Skin of body (tissue), 1 donor: ENCODE measurements at regions not wholly inside any gene's neighbourhood (a gene's known extent, or its start where the extent isn't known, plus 50 kb on each side); places are given as distances from the start of the nearest gene placed in this dataset.
A peak's percentile ranks its signal among the peaks of the same experiment; 100 is the strongest.

Experiments
- DNase-seq: peaks from one replicate; lab custom pipeline; 2025; lab: John Stamatoyannopoulos, UW

DNA sequence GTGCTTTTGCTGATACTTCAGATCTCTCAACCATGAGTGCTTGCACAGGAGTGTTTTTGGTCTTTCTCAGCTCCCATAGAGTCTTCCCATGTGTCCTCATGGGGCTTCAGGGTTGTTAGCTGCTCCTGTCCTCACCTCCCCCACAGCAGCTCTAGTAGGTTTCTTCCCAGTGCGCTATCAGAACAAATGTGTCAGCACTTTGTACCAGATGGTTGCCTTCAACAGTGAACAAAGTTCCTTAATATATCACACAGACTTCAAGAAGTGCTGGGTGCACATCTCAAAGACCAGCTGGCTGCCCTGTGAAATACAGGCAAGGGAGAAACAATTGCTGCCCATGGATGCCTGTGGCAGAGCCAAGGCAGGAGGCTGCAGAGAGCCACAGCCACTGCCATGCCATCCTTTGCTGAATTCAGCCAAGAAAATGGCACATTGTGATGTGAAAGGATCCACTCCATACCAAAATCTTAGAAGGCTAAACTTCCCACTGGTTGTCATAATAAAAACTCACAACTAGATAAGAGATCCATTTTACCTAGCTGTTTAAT, 471.3 kb downstream of the C6orf118 start:
- DNase-seq, result no peak

DNA sequence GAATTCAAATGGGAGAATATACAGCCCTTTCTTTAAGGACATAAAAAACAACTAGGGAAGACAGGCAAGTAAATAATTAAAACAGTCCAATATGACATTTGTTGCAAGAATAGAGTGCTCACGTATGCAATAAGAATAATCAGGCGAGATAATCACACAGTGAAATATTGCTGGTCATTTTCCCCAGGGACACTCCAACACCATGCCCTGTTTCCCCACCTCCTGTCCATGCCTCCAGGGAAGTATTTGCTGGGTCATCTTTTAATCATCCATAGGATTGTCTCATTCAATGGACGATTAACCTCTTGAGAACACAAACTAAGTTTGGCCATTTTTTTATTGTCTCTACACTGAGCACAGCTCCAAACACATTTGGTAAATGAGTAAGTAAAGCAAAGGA, 472.9 kb downstream of the C6orf118 start:
- no peak for DNase-seq

- no peak for DNase-seq
Measured at GRCh38 chr6:164832410-164832809, 477.0 kb downstream of the C6orf118 start.

DNA sequence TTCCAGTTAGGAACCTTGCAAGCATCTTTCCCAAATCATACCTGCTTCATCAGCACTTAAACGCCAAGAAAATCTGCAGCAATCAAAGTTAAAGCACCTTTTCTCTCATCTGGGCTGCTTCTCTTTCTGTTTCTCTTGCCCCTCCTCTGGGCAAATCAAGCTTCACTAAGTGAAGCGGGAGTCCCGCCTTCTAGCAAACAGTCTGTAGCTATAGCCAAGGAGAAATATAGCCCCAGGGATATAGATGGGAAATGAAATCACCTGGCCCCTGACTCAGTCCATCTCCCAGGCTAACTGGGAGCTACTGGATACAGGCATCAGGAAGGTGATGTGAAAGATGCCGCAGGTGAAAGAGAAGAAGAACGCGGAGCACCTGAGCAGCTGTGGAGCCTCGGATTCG, 481.9 kb downstream of the C6orf118 start:
- DNase-seq, result no peak

DNA sequence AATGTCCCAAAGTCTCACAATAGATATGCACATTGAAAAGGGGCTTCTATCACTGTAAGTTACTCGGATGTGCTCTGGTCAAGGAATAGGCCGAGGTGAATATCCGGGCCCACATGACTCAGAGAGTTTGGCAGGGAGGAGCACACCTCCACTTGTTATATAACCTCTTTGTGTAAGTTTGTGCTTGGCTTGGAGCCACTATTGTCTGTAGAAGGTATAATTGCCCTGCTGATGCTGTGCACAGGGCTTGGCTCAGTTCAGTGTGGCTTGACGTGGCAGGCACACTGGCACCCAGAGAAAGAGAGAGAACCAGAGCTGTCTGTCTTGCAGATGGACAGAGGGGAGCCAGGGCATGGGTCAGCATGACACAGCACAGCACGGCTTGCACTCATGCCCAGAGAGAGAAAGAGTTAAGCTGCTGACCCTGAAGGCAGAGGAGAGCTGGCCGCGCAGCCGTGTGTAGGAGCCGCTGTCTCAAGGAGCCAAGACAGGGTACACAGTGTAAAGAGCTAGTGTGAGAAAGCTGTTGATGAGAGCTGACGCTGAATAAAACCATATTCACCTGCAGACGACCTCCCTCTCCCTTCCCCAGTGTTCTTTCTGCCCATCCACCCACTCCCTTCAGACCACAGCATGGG, 482.5 kb downstream of the C6orf118 start:
- no peak for DNase-seq

- DNase-seq, result no peak
Measured at GRCh38 chr6:164825386-164825785, 484.0 kb downstream of the C6orf118 start.

- DNase-seq, result no peak
Measured at GRCh38 chr6:164817662-164818061, 491.7 kb downstream of the C6orf118 start.

DNA sequence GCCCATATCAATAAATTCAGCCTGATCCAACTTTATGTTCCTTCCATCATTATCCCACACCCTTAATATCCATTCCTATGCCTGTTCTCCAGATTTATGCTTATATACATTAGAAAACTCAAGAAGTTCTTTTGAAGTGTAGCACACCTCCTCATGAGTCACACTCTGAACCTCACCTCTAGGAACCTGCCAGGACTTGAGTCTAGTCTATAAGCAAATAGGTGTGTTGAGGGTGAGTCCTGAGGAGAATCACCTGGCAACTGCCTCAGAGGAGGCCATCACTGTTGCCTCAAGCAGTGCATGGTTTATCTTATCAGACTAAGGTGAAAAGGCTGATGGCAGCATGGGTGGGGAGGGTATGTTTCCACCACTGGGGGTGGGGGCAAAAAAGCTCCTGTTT, 496.7 kb downstream of the C6orf118 start:
- DNase-seq, result no peak

- DNase-seq, result no peak
Measured at GRCh38 chr6:164807125-164807524, 502.3 kb downstream of the C6orf118 start.

DNA sequence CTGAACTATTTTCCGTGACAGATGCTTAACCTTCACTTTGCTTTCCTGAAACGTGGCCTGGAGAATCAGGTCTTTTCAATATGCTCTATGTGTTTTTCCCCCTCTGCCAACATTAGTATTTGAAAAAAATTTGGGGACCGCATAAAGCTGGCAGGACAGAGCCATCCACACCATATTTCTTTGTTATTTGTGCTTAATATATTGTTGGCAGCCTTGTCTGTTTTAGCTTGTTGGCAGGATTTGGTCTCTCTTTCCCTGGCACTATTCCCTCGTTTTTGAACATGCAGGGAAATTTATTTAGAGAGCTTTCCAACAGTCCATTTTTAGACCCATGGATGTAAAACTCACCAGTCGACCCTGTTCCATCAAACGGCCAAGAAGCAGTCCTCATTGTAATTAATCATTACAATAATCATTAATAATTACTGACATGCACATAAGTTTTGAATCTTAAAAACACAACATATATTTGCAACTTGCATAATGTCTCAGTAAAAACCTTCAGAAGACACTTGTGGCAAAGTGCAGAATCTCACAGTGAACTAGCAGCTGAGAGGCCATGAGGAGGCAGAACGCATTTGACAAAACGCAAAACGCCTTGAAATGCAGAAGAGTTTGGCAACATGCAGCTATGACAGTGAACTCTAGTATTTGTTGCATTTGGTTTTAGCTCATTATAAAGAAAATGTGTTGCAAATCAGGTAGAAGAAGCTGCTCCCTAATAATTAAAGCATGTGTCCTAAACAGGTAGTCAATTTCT, 514.2 kb downstream of the C6orf118 start:
- no peak for DNase-seq

DNA sequence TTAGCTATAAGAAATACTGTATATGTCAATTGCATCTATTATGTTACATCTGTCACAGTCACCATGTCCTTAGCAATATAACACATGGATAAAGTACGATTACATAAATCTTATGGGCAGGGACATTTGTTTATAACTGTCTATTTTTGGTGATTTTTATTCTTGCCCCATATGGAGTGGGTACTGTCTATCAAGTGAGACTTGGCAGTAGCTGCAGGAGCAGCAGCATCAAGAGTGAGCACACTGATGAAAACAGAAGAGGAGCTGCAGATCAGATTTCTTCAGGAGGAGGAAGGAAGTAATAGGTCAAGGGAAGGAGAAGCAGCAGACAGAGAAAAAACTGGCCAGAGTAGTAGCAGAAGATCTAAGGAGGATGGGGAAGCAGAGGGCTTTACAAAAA, 516.7 kb downstream of the C6orf118 start:
- DNase-seq, result no peak

DNA sequence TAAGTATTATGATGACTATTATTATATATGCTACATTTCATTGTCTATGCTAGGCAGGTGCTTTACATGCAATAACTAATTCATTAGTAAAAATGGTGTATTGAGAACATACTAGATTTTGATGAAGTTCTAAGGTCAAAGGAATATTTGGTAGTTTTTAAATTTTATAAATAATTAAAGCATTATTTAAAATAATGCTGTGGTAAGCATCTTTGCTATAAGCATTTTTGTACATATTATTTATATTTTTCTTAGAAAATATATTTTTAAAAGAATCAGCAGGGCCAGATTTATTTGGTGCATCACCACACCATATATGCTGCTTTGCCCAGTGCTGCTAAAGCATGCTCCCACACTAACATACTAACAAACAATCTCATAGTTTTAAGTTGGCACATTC, 517.9 kb downstream of the C6orf118 start:
- DNase-seq, result no peak

GRCh38 chr6:164763788-164764187, 545.6 kb downstream of the C6orf118 start:
- no peak for DNase-seq

DNA sequence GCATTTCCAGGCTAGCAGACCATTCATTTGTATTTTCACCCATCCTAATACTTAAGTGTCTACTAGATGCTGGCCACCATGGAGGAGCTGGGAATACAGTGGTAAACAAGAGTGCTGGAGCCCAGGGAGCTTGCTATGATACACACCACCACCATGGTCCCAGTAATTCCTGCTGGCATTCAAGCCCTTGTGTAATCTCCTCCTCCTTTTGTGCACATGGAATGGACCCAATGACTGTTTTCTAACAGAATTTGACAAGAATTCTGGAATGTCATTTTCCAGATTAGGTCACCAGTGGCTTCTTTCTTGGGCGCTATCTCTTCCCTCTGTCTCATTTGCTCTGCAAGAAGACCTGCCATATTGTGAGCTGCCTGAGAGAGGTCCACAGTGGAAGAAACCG, 552.0 kb downstream of the C6orf118 start:
- no peak for DNase-seq

GRCh38 chr6:164756723-164757122, 552.7 kb downstream of the C6orf118 start:
- DNase-seq, result no peak

DNA sequence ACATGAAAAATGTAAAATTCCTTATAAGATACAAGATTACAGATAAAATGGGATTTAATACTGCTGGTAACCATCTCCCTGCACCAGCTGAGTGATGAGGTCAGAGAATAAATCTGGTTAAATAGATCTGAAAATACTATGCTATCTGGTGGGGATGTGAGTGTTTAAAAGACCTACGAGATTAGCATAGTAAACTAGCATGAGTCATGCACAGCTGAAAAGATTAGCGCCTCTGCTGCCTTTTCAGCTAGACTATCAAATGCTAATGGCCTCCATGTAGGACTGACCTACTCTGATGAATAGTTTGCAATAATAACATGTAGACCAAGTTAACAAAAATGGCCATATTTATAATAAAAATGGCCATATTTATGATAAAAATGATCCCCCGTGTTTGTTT, 553.3 kb downstream of the C6orf118 start:
- no peak for DNase-seq

- no peak for DNase-seq
Measured at GRCh38 chr6:164753517-164753916, 555.9 kb downstream of the C6orf118 start.

GRCh38 chr6:164751395-164751794, 558.0 kb downstream of the C6orf118 start:
- DNase-seq, result no peak

DNA sequence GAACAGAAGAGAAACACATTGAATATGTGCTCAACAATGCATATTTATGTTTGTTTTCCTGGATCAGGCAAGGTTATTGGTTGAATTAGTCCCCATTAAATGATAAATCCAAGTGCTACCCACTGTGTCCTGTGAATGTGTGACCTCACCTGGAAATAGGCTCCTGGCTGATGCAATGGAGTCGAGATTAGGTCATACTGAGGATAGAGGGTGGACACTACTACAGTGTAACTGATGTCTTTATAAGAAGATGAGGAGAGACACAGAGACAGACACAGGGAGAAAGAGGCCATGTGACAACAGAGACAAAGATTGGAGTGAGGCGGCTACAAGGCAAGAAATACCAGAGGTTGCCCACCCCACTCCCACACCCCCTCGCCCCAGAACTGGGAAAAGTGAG, 559.3 kb downstream of the C6orf118 start:
- no peak for DNase-seq

- peak; percentile 71 for DNase-seq
Measured at GRCh38 chr6:164749221-164750064, 560.0 kb downstream of the C6orf118 start.

DNA sequence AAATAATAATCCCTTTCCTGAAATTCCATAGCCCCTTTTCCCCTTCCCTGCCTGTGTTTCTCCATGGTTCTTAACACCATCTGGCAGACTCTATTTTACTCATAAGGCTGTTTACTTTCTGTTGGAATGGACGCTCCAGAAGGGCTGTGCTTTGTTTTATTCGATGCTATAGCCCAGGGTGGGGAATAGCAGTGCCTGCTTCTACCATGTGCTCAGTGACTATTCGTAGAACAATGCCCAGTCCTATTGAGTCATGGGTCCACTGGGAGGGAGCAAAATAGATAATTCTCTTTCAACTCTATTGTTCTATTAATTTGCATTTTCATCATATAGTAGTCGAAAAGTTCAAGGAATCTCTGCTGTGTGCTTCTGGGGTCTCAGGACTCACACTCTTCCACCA, 565.1 kb downstream of the C6orf118 start:
- DNase-seq, result no peak

- DNase-seq, result no peak
Measured at GRCh38 chr6:164741938-164742451, 567.4 kb downstream of the C6orf118 start.
